ENCODE measurements at regions not wholly inside any gene's neighbourhood (a gene's known extent, or its start where the extent isn't known, plus 50 kb on each side); places are given as distances from the start of the nearest gene placed in this dataset.
A peak's percentile ranks its signal among the peaks of the same experiment; 100 is the strongest.

DNA sequence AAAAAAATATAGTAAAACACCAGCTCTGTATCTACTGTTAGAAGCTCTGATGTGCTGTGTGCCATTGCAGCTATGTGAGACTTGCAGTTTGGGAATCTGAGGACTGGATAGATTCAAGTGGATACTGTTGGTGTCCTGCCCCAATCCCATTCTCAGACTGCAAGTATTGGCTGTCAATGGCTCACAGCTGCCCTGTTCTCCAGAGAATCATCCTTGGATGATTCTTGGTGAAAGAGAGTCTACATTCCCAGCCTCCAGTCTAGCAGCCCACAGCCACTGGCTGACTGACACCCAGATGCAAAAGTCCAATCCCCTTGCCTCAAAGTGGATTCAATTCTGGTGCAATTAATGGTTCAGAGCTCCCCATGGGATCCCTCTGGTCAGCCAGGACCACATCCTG lies 206.1 kb upstream of the MTNR1B start:
- Mint-ChIP-seq H3K4me3 (no peak overlapping the region), H3K27ac (no peak overlapping the region), H3K4me1 (peaks cover 10% of the 10 kb centered on the region), H3K36me3 (ENCODE audit: low read depth) (no peaks in the 10 kb centered on the region), H3K9me3 (no peaks in the 10 kb centered on the region), H3K27me3 (peaks cover 3% of the 10 kb centered on the region)
- ATAC-seq (ENCODE audit: low read depth): no peak
- intact Hi-C loops (cut with micrococcal nuclease): no loop called here
- POLR2A ChIA-PET: no interaction called here
- no peak for DNase-seq
- CTCF ChIA-PET: no interaction called here
- TF ChIP-seq, protein P1, sequence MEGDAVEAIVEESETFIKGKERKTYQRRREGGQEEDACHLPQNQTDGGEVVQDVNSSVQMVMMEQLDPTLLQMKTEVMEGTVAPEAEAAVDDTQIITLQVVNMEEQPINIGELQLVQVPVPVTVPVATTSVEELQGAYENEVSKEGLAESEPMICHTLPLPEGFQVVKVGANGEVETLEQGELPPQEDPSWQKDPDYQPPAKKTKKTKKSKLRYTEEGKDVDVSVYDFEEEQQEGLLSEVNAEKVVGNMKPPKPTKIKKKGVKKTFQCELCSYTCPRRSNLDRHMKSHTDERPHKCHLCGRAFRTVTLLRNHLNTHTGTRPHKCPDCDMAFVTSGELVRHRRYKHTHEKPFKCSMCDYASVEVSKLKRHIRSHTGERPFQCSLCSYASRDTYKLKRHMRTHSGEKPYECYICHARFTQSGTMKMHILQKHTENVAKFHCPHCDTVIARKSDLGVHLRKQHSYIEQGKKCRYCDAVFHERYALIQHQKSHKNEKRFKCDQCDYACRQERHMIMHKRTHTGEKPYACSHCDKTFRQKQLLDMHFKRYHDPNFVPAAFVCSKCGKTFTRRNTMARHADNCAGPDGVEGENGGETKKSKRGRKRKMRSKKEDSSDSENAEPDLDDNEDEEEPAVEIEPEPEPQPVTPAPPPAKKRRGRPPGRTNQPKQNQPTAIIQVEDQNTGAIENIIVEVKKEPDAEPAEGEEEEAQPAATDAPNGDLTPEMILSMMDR (IDR thresholded peaks at IDR 0.05): no peak

DNA sequence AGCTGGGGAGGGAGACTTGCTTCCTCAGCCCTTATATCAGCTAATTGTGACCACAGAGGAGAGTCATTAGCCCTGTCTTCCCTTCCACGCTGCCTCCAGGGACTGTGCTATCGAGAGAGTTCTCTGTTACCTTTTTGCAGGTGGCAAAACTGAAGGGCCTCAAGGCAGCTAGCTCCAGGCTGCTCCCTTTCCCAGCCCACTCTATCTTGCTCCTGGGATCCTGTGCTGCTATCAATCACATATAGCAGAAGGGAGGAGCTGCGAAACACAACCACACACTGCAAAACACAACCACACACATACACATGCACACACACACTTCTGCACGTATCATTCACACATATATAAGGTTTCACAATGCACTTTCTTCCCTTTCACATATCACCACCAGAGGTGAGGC lies 205.3 kb upstream of the MTNR1B start:
- Mint-ChIP-seq H3K9me3 (no peaks in the 10 kb centered on the region), H3K36me3 (ENCODE audit: low read depth) (no peaks in the 10 kb centered on the region), H3K27ac (no peak overlapping the region), H3K4me3 (no peak overlapping the region), H3K4me1 (peaks cover 10% of the 10 kb centered on the region), H3K27me3 (peaks cover 3% of the 10 kb centered on the region)
- POLR2A ChIA-PET: no interaction called here
- TF ChIP-seq, protein P1 (IDR thresholded peaks at IDR 0.05): no peak
- ATAC-seq (ENCODE audit: low read depth) (no peak), DNase-seq (no peak)
- CTCF ChIA-PET: no interaction called here
- intact Hi-C loops (cut with micrococcal nuclease): no loop called here

DNA sequence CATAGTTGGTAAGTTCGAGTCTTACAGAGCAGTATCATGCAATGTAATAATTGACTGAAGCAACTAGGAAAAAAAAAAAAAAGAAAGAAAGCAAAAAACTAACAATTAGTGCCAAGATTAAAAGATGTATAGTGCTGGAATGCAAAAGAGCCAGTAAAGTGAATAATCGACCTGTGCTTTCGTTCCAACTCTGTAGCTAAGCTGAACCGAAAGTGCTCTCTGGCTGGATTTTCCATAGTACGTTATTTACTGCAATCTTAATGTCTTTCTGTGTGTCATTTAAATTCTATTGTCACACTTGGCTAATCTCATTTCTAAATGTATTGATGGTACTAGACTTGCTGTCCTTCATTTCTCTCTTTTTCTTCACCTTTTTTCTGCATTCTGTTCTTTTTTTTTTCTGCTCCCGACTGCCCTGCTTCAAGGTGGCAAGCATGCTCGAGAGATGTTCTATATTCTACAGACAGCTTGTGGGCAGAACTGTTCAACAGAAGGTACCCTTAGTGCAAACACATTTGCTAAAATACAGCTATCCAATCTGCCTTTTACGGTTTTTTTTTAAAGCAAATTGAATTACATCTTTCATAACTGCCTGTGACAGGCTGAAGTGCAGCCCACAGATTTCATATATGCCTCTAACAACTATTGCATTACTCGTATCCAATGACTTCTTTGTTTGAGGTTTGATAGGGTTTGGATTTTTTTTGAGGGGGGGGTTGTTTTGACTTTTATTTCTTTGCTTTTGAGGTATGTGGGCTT lies 204.2 kb upstream of the MTNR1B start:
- ChIA-PET CTCF (no interaction called here), POLR2A (no interaction called here)
- DNase-seq (no peak), ATAC-seq (ENCODE audit: low read depth) (no peak)
- no peaks in the 10 kb centered on the region for H3K36me3 Mint-ChIP-seq (ENCODE audit: low read depth)
- no peaks in the 10 kb centered on the region for H3K9me3 Mint-ChIP-seq
- TF ChIP-seq, protein P1 (IDR thresholded peaks at IDR 0.05): no peak
- H3K4me3 Mint-ChIP-seq: no peak overlapping the region
- peaks cover 10% of the 10 kb centered on the region for H3K4me1 Mint-ChIP-seq
- H3K27me3 Mint-ChIP-seq: peaks cover 3% of the 10 kb centered on the region
- intact Hi-C loops (cut with micrococcal nuclease): no loop called here
- no peak overlapping the region for H3K27ac Mint-ChIP-seq

DNA sequence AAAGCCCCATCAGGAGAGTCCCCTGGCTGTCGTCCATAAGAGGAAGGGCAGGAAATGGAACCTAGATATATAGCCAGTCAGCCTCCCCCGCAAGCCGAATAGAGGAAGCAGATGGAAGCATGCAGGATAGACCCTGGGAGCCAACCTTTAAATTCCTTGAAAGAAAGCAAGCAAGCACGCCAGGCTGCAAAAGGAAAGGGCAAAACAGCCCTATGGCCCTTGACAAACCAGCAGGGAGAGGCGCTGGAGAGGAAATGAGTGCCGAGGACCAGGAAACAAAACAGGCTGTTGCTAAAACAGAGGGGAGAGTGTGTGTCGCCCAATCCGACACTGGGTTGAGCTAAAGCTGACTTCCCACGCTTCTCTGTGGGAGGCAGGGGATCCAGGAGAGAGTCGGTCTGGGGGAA lies 203.5 kb upstream of the MTNR1B start:
- no peak for DNase-seq
- Mint-ChIP-seq H3K4me1 (peaks cover 11% of the 10 kb centered on the region), H3K4me3 (peak overlapping the region; percentile 12), H3K36me3 (ENCODE audit: low read depth) (no peaks in the 10 kb centered on the region), H3K27me3 (peaks cover 3% of the 10 kb centered on the region), H3K9me3 (no peaks in the 10 kb centered on the region), H3K27ac (no peak overlapping the region)
- ChIA-PET POLR2A (no interaction called here), CTCF (no interaction called here)
- TF ChIP-seq, protein P1 (IDR thresholded peaks at IDR 0.05): no peak
- ATAC-seq (ENCODE audit: low read depth): no peak
- intact Hi-C loops (cut with micrococcal nuclease): no loop called here

DNA sequence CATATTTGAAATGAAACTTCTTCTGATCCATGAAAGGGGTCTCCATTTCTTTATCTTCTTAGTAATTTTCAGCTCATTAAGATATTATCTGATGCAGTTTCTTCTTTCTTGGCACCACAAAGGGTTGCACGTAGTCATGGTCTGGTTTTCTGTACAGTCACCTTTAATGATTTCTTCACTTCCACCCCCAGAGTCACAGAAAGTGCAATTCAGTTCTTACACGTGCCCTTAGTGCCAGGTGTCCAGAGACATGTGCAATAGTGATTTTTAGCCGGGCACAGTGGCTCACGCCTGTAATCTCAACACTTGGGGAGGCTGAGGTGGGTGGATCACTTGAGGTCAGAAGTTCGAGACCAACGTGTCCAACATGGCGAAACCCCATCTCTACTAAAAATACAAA lies 202.8 kb upstream of the MTNR1B start:
- no peak overlapping the region for H3K27ac Mint-ChIP-seq
- peaks cover 13% of the 10 kb centered on the region for H3K4me1 Mint-ChIP-seq
- H3K4me3 Mint-ChIP-seq: no peak overlapping the region
- no peak for ATAC-seq (ENCODE audit: low read depth)
- no peaks in the 10 kb centered on the region for H3K36me3 Mint-ChIP-seq (ENCODE audit: low read depth)
- CTCF ChIA-PET: no interaction called here
- POLR2A ChIA-PET: no interaction called here
- DNase-seq: no peak
- intact Hi-C loops (cut with micrococcal nuclease): no loop called here
- H3K9me3 Mint-ChIP-seq: no peaks in the 10 kb centered on the region
- H3K27me3 Mint-ChIP-seq: peaks cover 3% of the 10 kb centered on the region
- TF ChIP-seq, protein P1 (IDR thresholded peaks at IDR 0.05): no peak

All from activated B cell treated with CpG ODN at 0.5 μM for 24 hours (primary cell).